ENCODE measurements at regions not wholly inside any gene's neighbourhood (a gene's known extent, or its start where the extent isn't known, plus 50 kb on each side); places are given as distances from the start of the nearest gene placed in this dataset.
"Not testable (repeated sequence)": the region's sequence is repeated elsewhere in the genome, so short reads cannot be mapped to it uniquely, and the experiment has no call there.

GRCh38 chrY:3195035-3195434 lies 259.9 kb downstream of the ZFY start:
- TF ChIP-seq CTCF, POLR2A (IDR thresholded peaks at IDR 0.05): not testable (repeated sequence)

All from tibial nerve (tissue), 3 donors.